ENCODE measurements at regions not wholly inside any gene's neighbourhood (a gene's known extent, or its start where the extent isn't known, plus 50 kb on each side); places are given as distances from the start of the nearest gene placed in this dataset.
A peak's percentile ranks its signal among the peaks of the same experiment; 100 is the strongest.

DNA sequence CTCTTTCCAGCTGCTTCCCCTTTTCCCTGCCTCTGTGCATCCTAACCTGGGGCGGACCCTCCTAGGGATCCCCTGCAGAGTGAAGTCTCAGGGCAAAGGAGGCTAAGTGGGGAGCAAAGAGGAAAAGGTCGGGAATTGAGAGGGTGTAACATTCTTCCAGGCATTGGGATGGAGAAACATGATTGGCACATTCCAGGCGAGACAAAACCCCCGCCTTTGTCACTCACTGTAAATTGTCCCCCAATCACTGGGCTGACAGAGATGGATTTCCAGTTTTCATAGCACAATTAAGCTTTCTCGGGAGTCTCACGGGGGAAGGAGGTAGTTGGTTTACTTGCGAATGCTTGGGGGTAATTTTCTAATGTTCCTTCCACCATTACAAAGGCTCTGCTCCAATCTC lies 74.9 kb downstream of the MIAT start:
- DNase-seq, result no peak

GRCh38 chr22:26734339-26735018 lies 77.1 kb downstream of the MIAT start:
- no peak for DNase-seq

DNA sequence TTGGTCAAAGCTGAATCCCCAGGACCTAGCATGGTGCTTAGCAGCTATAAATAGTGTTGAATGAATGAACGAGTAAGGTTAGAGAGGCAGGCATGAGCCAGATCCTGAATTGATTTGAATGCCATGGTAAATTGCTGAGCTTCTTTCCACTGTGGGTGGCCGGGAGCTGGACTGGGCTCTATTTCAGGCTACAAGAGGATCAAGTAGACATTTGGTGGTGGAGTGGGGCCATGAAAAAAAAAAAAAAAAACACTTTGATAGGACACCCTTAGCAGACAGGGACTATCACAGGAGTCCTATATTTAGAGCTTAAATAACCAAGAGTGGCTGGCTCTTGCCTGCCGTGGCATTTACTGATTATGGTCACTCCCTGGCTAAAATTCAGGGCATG lies 77.6 kb downstream of the MIAT start:
- no peak for DNase-seq

DNA sequence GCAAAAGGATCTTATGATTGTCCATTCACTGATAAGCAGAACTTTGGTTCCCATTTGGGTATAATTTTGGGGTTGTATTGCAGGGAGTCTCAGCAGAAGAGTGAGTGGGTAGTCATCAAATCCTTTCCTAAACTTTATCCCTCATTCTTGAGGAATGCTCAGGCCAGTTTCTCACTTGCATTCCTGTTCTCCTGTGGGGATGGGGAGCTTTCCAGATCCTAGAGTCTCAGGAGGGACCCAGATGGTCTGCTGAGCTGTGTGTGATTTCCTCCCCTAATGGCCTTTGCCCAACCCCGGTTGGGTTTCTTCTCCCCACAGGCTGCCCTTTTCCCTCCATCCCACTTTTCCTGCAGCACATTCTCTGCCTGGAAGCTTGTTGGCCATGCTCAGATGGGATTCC lies 79.9 kb downstream of the MIAT start:
- no peak for DNase-seq

DNA sequence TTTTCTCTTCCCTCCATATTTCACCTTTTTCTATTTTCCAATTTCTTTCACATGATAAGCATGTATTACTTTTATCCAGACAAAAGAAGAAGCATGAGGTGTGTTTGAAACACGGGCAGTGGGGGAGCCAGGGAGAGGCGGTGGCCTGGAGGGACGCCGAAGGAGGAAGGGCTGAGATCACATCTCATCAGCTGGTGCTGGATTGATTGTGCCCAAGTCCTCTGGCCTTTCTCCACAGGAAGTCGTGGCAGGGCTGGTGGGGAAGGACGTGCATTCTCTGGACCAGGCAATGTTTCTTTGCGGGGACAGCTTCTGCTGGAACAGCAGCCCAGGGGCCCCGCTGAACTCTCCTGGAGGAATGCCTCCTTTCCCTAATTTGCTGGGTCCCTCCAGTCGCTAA lies 82.9 kb downstream of the MIAT start:
- DNase-seq, result peak; percentile 52

DNA sequence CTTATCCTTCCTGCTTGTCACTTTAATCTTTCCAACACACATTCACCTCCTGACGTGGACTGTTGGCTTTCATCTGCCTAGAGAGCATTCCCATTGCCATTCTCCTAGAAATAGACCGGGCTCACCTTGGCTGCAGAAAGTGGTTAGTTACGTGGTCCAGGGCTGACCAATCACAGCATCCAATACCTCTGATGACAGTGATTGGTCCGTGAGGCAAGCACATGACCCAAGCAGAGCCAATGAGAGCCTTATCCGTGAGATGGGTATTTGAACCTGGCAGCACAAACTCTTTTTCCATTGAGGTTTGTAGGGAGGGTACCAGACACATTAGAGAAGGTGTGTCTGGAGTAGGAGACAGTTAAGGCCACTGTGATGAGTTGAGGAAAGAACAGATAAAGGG lies 85.8 kb downstream of the MIAT start:
- DNase-seq, result no peak

DNA sequence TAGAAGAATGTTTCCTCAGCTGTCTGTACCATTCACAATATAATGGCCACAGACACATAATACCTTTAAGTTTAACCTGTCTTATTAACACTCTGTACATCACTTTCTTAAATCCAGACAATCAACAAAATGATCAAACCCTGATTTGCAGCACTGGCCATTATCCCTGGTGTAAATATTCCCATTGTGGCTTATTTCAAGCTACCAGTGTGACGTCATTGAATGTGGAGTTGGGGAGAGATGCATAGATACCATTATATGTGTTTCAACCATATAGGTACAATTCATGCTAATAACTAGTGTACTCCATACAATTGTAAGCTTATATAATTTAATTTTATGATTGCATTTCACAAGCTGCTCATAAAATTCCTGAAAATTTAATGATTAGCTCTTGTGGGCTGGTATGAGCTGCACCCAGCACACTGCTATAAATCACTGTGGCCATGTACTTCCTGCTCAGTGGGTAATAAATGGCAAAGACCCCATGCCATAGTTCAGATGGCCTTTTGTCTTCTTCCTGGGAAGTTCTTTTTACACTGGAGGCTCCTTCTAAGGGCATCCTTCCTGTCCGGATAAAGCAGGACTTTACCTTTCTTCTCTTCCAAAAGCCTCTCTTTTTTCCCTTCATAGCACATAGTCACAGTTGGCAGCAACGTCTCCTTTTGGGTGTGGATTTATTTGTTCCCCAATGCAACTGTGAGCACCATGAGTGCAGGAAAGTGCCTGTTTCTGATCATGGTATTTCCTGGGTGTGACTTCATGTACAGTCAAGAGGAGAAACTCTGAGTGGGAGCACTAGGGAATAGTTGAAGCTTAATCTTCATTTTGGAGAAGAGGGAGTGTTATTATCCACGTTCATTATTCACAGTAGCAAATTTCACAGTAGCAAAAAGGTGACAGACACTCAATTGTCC lies 87.8 kb downstream of the MIAT start:
- DNase-seq, result no peak

GRCh38 chr22:26746311-26746710 lies 88.9 kb downstream of the MIAT start:
- no peak for DNase-seq

- DNase-seq, result no peak
These were observed 91.5 kb downstream of the MIAT start for GRCh38 chr22:26748845-26749244.

GRCh38 chr22:26751217-26751616 lies 93.8 kb downstream of the MIAT start:
- no peak for DNase-seq

- peak; percentile 13 for DNase-seq
These were observed 95.9 kb downstream of the MIAT start for GRCh38 chr22:26753125-26753862.

DNA sequence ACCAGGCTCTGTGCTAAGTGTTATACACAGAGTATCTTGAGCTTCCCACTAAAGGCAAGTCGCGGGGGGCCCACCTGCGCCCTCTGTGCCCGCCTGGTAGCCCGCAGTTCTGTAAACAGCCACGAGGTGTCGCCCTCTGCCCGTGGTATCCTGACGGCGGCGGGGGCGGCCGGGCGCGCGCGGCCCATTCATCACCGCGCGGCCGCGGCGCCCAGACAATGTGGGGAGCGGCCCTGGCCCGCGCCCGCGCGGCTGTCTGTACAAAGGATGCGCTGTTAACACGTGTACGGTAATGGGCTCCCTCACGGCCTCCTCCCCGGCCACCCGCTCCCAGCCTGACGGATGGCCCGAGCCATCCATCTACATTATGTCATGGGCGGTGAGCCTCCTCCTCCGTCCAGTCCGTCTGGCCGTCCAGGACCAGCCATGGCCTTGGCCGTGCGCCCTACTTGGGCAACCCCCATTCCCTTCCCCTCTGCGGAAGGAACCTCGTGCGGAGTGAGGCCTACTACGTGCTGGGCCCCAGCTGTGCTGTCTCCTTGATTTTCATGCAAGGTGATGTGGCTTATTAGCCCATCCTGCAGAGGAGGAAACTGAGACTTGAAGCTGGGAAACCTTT lies 99.4 kb downstream of the MIAT start:
- DNase-seq, result peak; percentile 71

DNA sequence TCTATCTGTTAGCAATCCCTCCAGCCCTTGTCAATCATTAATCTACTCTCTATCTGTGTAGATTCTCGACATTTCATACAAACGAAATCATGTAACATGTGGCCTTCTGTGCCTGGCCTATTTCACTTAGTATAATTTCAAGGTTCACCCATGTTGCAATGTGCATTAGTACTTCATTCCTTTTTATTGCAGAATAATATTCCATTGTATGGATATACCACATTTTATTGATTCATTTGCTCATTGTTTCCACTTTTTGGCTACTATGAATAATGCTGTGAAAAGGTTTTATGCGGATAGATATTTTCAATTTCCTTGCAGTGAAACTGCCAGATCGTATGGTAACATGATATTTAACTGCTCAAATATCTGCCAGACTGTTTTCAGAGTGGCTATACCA lies 100.1 kb downstream of the MIAT start:
- DNase-seq, result no peak

- DNase-seq, result no peak
These were observed 105.4 kb downstream of the MIAT start for GRCh38 chr22:26762503-26763472.

DNA sequence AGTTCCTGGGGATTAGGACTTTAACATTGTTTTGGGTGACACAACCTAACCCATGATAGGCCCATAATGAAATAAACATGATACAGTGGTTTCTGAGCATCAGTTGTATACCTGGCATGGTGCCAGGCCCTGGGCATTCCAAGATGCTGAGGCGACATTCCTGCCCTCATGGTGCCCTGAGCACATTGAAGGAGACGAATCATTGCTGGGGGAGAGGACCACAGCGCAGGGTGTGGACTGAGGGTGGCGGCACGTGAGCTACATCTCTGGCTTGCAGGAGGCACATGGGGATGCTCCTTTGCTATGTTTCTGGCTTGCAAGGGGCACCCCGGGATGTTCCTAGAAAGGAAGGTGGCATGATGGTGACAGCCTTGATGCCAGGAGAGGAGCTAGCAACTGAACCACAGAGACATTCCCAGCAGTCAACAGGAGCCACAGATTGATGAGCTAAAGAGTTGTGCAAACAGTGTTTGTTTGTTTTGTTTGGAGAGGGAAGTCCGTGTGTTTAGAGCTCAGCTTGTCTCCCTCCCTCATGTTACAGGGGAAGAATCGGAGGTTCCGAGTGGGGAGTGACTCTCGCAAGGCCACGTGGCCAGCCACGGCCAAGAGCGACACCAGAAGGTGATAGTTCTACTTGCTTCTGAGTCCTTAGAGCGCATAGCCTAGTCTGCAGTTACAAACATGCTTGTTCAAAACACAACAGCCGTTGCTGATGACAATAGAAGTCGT lies 106.4 kb downstream of the MIAT start:
- no peak for DNase-seq

GRCh38 chr22:26766510-26767350 lies 109.3 kb downstream of the MIAT start:
- DNase-seq, result no peak

DNA sequence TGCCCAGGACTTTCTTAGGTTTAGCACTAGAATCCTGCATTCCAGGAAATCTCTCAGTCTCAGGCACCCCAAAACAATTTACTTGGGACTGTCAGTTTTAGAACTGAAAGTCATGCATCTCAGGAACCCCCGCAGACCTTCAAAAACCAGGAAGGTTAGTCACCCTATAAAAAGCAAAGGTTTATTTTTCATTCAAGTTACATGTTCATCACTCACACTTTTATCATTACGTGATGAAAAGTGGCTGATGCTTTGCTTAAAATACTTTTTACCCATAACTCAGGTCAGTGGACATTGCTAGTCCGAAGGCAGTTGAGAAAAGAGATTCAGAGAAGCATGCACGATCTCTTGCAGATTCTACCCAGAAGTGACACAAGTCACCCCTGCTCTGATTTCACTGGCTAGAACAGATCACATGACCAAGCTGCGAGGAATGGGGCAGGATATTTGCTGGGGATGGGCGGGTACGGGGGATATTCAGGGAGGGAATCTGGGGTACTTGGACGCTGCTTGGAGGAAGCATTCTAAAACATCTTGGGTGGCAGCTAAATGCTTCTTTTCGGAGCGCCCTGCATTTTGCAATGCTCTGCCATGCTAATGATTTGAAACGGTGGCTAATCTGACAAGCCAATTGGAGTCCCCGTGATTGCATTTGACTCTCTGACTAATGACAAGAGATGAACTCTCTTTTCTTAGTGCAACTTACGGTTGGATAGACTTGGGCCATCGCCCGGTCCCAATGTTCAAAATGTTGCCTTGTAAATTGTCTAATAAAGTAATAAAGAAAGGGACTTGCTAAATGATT lies 110.2 kb downstream of the MIAT start:
- DNase-seq, result no peak

GRCh38 chr22:26768156-26768515 lies 110.7 kb downstream of the MIAT start:
- no peak for DNase-seq

DNA sequence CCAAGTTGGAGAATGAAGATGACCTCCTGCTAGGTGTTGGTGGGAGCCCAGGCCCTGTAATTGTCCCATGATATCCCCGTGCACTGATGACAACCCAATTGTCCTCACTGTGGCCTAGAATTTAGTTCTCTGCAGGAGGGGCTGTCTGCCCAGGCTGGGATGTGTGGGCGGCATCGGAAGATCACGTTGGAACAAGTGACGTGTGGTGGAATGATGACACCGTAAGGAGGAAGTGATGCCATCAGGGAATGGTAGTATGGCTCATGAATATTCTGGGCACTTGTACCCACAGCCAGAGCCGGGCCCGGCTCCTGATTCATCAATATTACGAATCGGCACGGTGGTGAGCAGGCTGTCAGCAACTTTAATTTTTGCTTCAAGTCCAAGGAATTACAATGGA lies 111.6 kb downstream of the MIAT start:
- no peak for DNase-seq

DNA sequence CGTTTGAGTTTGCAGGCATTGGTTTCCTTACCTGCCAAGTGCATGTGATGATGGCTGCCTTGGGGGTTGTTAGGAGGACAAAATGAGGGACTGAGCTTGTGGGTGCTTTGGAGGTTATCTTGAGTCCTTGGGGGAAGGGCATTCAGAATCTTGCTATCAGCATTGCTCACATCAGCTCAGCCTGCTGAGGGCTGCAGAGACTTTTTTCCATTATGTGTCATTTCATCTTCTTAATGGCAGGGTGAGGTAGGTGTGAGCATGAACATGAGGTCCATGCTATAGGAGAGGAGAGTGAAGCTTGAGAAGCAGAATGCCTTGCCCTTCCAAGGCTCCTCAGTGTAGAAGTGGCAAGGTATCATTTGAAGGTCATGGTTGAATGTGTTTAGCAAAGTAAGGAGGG lies 112.3 kb downstream of the MIAT start:
- no peak for DNase-seq

Measured in hematopoietic multipotent progenitor cell treated with erythropoietin and hydrocortisone succinate and interleukin-3 and kit ligand, for 6 days (in vitro differentiated cells).